ENCODE measurements at regions not wholly inside any gene's neighbourhood (a gene's known extent, or its start where the extent isn't known, plus 50 kb on each side); places are given as distances from the start of the nearest gene placed in this dataset.

DNA sequence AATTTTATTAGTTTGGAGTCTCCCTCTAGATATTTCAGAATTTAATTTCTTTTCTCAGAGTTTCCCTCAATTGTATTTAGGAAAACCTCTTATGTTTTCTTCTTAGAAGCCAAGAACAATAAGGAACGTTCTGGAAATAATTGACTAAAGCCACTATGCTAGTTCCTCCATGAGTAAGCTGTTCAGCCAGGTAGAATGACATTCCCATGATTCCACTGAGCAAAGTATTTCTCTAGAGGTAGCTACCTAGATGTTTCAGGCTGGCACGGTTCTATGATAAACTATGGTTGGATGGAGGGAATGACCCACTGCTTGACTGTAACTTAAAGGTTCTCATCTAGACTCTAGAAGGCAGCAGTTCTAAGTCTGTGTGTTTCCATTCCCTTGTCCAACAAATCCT, 62.4 kb downstream of the CLDN17 start:
- WGBS, 2 donors (ENCODE audit: low coverage in 1 of 2): 79 to 90% methylated on average over 2 of the region's 2 CpGs
- H3K4me1 ChIP-seq: no peaks in the 10 kb centered on the region
- no peak overlapping the region for H3K4me3 ChIP-seq
- H3K27ac ChIP-seq: no peak overlapping the region
- no peak for ATAC-seq
- H3K9me3 ChIP-seq: no peaks in the 10 kb centered on the region
- no peak for TF ChIP-seq POLR2A (IDR thresholded peaks at IDR 0.05)
- no peak for TF ChIP-seq POLR2AphosphoS5 (IDR thresholded peaks at IDR 0.05)
- TF ChIP-seq, protein P1, sequence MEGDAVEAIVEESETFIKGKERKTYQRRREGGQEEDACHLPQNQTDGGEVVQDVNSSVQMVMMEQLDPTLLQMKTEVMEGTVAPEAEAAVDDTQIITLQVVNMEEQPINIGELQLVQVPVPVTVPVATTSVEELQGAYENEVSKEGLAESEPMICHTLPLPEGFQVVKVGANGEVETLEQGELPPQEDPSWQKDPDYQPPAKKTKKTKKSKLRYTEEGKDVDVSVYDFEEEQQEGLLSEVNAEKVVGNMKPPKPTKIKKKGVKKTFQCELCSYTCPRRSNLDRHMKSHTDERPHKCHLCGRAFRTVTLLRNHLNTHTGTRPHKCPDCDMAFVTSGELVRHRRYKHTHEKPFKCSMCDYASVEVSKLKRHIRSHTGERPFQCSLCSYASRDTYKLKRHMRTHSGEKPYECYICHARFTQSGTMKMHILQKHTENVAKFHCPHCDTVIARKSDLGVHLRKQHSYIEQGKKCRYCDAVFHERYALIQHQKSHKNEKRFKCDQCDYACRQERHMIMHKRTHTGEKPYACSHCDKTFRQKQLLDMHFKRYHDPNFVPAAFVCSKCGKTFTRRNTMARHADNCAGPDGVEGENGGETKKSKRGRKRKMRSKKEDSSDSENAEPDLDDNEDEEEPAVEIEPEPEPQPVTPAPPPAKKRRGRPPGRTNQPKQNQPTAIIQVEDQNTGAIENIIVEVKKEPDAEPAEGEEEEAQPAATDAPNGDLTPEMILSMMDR (IDR thresholded peaks at IDR 0.05): no peak
- TF ChIP-seq EP300 (IDR thresholded peaks at IDR 0.05): no peak
- H3K27me3 ChIP-seq: no peaks in the 10 kb centered on the region
- H3K36me3 ChIP-seq: no peaks in the 10 kb centered on the region

DNA sequence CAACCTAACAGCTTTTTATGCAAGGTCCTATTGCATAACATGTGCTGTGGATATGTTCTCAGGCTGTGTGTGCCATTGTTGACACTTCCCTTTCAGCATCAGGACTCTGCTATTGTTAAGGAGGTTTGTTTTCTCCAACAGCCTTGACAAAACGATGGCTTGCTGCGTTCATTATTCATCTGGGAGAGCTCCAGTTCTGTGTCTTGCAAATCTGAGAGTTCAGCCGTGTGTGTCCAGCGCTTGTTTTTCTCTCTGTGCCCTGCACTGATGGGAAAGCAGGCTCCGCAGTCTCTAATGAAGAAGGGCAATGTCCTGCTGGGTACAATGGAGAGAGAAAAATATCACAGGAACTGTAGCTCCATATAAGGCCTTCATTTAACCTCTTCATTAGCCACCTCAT, 63.7 kb downstream of the CLDN17 start:
- Histone ChIP-seq H3K4me1 (no peaks in the 10 kb centered on the region), H3K36me3 (no peaks in the 10 kb centered on the region), H3K9me3 (no peaks in the 10 kb centered on the region), H3K27ac (no peak overlapping the region), H3K27me3 (no peaks in the 10 kb centered on the region), H3K4me3 (no peak overlapping the region)
- 40% methylated on average over 2 of the region's 5 CpGs; no CpG with 5 or more reads in 1 of the 2 donors for WGBS, 2 donors (ENCODE audit: low coverage in 1 of 2)
- TF ChIP-seq POLR2AphosphoS5 (IDR thresholded peaks at IDR 0.05) (no peak), POLR2A (IDR thresholded peaks at IDR 0.05) (no peak), EP300 (IDR thresholded peaks at IDR 0.05) (no peak)
- TF ChIP-seq, protein P1 (IDR thresholded peaks at IDR 0.05): no peak
- no peak for ATAC-seq

DNA sequence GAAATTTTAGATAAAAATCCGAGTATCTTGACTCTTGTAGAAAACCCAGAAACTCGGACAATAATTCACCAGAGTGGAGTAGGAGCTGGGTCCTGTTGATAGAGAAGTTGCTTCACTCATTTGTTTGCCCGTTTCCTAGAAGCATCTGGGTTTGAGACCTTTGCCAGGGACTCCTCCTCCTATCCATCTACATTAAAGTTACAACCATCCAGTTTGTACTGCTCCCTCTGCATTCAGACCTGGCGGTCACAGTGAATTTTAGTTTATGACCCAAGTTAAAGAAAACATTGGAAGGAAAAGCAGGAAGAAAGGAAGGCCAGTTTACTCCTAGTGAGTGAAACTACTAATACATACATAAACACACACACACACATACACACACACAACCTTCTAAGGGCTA, 64.6 kb downstream of the CLDN17 start:
- no peak for ATAC-seq
- WGBS, 2 donors (ENCODE audit: low coverage in 1 of 2): 66 to 72% methylated on average over 4 of the region's 4 CpGs

DNA sequence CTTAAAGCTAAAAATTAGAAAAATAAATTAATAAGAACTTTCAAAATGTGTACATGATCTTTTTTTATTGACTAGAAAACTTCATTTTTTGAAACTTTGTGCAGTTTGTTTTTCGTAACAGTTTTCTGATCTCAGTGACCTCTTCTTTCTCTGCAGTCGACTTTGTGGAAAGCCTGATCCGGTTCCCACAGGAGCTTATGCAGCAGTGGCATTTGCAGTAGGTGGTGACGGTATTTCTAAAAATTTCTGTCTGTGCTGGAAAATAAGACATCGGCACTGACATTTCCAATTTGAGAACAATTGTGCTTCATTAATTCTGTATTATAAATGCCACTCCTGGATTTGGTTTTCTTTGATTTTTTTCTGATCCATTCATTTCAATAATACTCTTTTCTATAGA, 68.8 kb downstream of the CLDN17 start:
- Histone ChIP-seq H3K4me1 (no peaks in the 10 kb centered on the region), H3K4me3 (no peak overlapping the region), H3K27ac (no peak overlapping the region), H3K27me3 (no peaks in the 10 kb centered on the region), H3K36me3 (no peaks in the 10 kb centered on the region), H3K9me3 (no peaks in the 10 kb centered on the region)
- TF ChIP-seq, protein P1 (IDR thresholded peaks at IDR 0.05): no peak
- TF ChIP-seq POLR2A (IDR thresholded peaks at IDR 0.05) (no peak), EP300 (IDR thresholded peaks at IDR 0.05) (no peak), POLR2AphosphoS5 (IDR thresholded peaks at IDR 0.05) (no peak)
- no peak for ATAC-seq
- WGBS, 2 donors (ENCODE audit: low coverage in 1 of 2): 74 to 78% methylated on average over 5 of the region's 5 CpGs

More for the DNA sequence above, 64.6 kb downstream of the CLDN17 start:
- TF ChIP-seq, protein P1 (IDR thresholded peaks at IDR 0.05): no peak
- no peak for TF ChIP-seq EP300 (IDR thresholded peaks at IDR 0.05)
- H3K36me3 ChIP-seq: no peaks in the 10 kb centered on the region
- H3K4me1 ChIP-seq: no peaks in the 10 kb centered on the region
- H3K27ac ChIP-seq: no peak overlapping the region
- H3K27me3 ChIP-seq: no peaks in the 10 kb centered on the region
- H3K4me3 ChIP-seq: no peak overlapping the region
- no peaks in the 10 kb centered on the region for H3K9me3 ChIP-seq

DNA sequence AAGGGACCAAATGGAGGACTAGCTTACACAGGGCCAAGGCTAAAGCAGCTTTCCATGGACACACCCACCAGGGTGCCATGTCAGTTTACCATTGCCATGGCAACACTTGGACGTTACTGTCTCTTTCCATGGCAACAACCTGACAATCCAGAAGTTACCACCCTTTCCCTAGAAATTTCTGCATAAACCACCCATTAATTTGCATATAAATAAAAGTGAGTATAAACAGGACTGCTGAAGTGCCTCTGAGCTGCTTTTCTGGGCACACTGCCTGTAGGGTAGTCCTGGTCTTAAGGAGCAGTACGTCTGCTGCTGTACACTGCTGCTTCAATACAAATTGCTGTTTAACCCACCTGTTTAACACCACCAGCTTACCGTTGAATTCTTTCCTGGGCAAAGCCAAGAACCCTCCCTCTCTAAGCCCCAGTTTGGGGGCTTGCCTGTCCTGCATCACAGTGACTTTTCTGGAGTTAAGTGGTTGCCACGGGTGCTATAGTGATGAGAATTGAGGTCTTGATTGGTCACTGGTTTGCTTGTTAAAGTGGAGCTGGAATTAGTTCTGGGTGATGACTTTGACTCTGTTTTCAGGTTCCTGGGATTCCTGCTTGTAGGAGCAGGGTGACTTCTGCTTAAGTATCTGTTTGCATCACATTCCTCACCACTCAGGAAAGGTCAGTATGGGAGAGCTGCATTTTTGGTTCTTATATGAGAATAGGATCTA, 83.2 kb downstream of the CLDN17 start:
- no peaks in the 10 kb centered on the region for H3K4me1 ChIP-seq
- H3K9me3 ChIP-seq: no peaks in the 10 kb centered on the region
- no peaks in the 10 kb centered on the region for H3K36me3 ChIP-seq
- H3K27ac ChIP-seq: no peak overlapping the region
- no peaks in the 10 kb centered on the region for H3K27me3 ChIP-seq
- ATAC-seq: no peak
- WGBS, 2 donors (ENCODE audit: low coverage in 1 of 2): 8 to 19% methylated on average over 3 to 4 of the region's 4 CpGs
- TF ChIP-seq, protein P1 (IDR thresholded peaks at IDR 0.05): no peak
- TF ChIP-seq POLR2A (IDR thresholded peaks at IDR 0.05): no peak
- no peak for TF ChIP-seq POLR2AphosphoS5 (IDR thresholded peaks at IDR 0.05)
- TF ChIP-seq EP300 (IDR thresholded peaks at IDR 0.05): no peak
- H3K4me3 ChIP-seq: no peak overlapping the region

Data from gastroesophageal sphincter (tissue), 4 donors.